Parathyroid adenoma (tissue), 2 donors: ENCODE measurements at regions not wholly inside any gene's neighbourhood (a gene's known extent, or its start where the extent isn't known, plus 50 kb on each side); places are given as distances from the start of the nearest gene placed in this dataset.

Source experiments
- H2AFZ ChIP-seq: fragments of 300-600 bp; sonication (generic); one replicate; pipeline ENCODE4 v1.7.0; 2017; ENCODE audit warnings: antibody characterized with exemption, mild to moderate bottlenecking
- H3K27ac ChIP-seq: fragments of 300-600 bp; sonication (generic); one replicate; pipeline ENCODE4 v1.7.0; 2017
- H3K27me3 ChIP-seq: fragments of 300-600 bp; sonication (generic); one replicate; pipeline ENCODE4 v1.7.0; 2017; ENCODE audit warnings: low read length; ENCODE audit not compliant: control insufficient read depth, insufficient read depth
- H3K36me3 ChIP-seq: fragments of 300-600 bp; sonication (generic); one replicate; pipeline ENCODE4 v1.7.0; 2017; ENCODE audit warnings: low read length; ENCODE audit not compliant: control insufficient read depth, insufficient read depth
- H3K4me1 ChIP-seq: fragments of 300-600 bp; sonication (generic); one replicate; pipeline ENCODE4 v1.7.0; 2017; ENCODE audit warnings: control low read depth
- H3K4me2 ChIP-seq: fragments of 300-600 bp; sonication (generic); one replicate; pipeline ENCODE4 v1.7.0; 2017; ENCODE audit warnings: low read length
- H3K4me3 ChIP-seq: fragments of 300-600 bp; sonication (generic); one replicate; pipeline ENCODE4 v1.7.0; 2017; ENCODE audit warnings: low read depth, low read length
- H3K79me2 ChIP-seq: fragments of 300-600 bp; sonication (generic); one replicate; pipeline ENCODE4 v1.7.0; 2017; ENCODE audit warnings: control low read depth
- H3K9ac ChIP-seq: fragments of 300-600 bp; sonication (generic); one replicate; pipeline ENCODE4 v1.7.0; 2017; ENCODE audit warnings: mild to moderate bottlenecking
- H3K9me3 ChIP-seq: fragments of 300-600 bp; sonication (generic); one replicate; pipeline ENCODE4 v1.7.0; 2017; ENCODE audit warnings: low read length; ENCODE audit not compliant: control insufficient read depth
- CTCF ChIP-seq: fragments of 300-600 bp; sonication (generic); IDR thresholded peaks from one replicate; pipeline ENCODE4 v1.7.0; 2017; ENCODE audit warnings: antibody characterized with exemption, mild to moderate bottlenecking
- donor health status: primary hyperparathyroidism.

- Histone ChIP-seq H3K36me3 (no peaks in the 10 kb centered on the region), H3K4me2 (no peak overlapping the region), H3K27me3 (no peaks in the 10 kb centered on the region), H3K9ac (no peak overlapping the region), H3K79me2 (no peaks in the 10 kb centered on the region), H2AFZ (no peak overlapping the region), H3K4me1 (no peaks in the 10 kb centered on the region), H3K27ac (no peak overlapping the region), H3K4me3 (no peak overlapping the region), H3K9me3 (no peaks in the 10 kb centered on the region)
- TF ChIP-seq CTCF = no peak
Observed at GRCh38 chr1:195790514-195791168, 817.6 kb downstream of the KCNT2 start.

GRCh38 chr1:195789321-195789720, 818.9 kb downstream of the KCNT2 start:
- Histone ChIP-seq H3K4me1 (no peaks in the 10 kb centered on the region), H2AFZ (no peak overlapping the region), H3K4me2 (no peak overlapping the region), H3K4me3 (no peak overlapping the region), H3K36me3 (no peaks in the 10 kb centered on the region), H3K79me2 (no peaks in the 10 kb centered on the region), H3K27ac (no peak overlapping the region), H3K9me3 (no peaks in the 10 kb centered on the region), H3K27me3 (no peaks in the 10 kb centered on the region), H3K9ac (no peak overlapping the region)
- no peak for TF ChIP-seq CTCF

- no peak overlapping the region for H3K4me3 ChIP-seq
- H2AFZ ChIP-seq = no peak overlapping the region
- no peak for TF ChIP-seq CTCF
- no peaks in the 10 kb centered on the region for H3K4me1 ChIP-seq
- H3K27me3 ChIP-seq = no peaks in the 10 kb centered on the region
- no peak overlapping the region for H3K27ac ChIP-seq
- no peaks in the 10 kb centered on the region for H3K79me2 ChIP-seq
- no peaks in the 10 kb centered on the region for H3K9me3 ChIP-seq
- H3K36me3 ChIP-seq = no peaks in the 10 kb centered on the region
- H3K4me2 ChIP-seq = no peak overlapping the region
- no peak overlapping the region for H3K9ac ChIP-seq
Observed at GRCh38 chr1:195788721-195789120, 819.5 kb downstream of the KCNT2 start.

DNA sequence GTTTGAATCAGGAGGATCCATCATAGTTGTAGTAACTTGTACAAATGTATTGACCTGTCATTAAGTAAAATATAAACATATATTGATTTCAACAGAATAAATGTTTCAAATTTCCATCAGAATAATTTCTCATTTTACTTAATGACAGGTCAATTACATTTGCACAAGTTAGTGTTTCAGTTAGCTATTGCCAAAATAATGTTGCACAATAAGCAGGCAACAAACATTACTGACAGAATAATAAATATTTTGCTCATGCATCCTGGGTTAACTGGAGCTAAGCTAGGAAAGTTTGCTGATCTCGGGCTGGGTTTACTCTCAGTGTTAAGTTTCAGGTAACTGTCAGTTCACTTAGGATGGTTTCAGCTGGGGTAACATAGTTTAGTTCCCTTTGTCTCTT, 822.4 kb downstream of the KCNT2 start:
- Histone ChIP-seq H3K27ac (no peak overlapping the region), H3K4me2 (no peak overlapping the region), H2AFZ (no peak overlapping the region), H3K4me1 (no peaks in the 10 kb centered on the region), H3K9ac (no peak overlapping the region), H3K36me3 (no peaks in the 10 kb centered on the region), H3K9me3 (no peaks in the 10 kb centered on the region), H3K27me3 (no peaks in the 10 kb centered on the region), H3K79me2 (no peaks in the 10 kb centered on the region), H3K4me3 (no peak overlapping the region)
- TF ChIP-seq CTCF = no peak

DNA sequence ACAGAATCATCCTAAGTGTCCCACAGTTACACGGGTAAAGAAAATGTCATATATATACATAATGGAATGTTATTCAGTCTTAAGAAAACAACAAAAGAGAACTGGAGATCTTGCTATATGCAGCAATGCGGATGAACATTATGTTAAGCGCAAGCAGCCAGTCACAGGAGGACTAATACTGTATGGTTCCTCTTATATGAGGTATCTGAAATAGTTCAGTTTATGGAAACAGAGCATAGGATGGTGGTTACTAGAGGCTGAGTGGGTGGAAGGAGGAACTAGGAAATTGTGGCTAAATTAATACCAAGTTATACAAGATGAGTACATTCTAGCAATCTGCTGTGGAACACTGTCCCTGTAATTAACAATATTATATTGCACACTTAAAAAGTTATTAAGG, 834.3 kb downstream of the KCNT2 start:
- H3K4me3 ChIP-seq = no peak overlapping the region
- H3K27me3 ChIP-seq = no peaks in the 10 kb centered on the region
- H3K9ac ChIP-seq = no peak overlapping the region
- no peaks in the 10 kb centered on the region for H3K36me3 ChIP-seq
- H3K9me3 ChIP-seq = no peaks in the 10 kb centered on the region
- no peaks in the 10 kb centered on the region for H3K79me2 ChIP-seq
- no peaks in the 10 kb centered on the region for H3K4me1 ChIP-seq
- no peak overlapping the region for H3K27ac ChIP-seq
- no peak overlapping the region for H3K4me2 ChIP-seq
- no peak overlapping the region for H2AFZ ChIP-seq
- no peak for TF ChIP-seq CTCF
